Breast epithelium (tissue), 3 donors: ENCODE measurements at regions not wholly inside any gene's neighbourhood (a gene's known extent, or its start where the extent isn't known, plus 50 kb on each side); places are given as distances from the start of the nearest gene placed in this dataset.

Source experiments
- CTCF ChIP-seq, 3 donors: fragments of 450-650 bp; IDR thresholded peaks; one replicate each; pipeline ENCODE4 v1.5.1; 2016 to 2017; ENCODE audit warnings: antibody characterized with exemption in 3 of 3, mild to moderate bottlenecking in 3 of 3, moderate library complexity in 3 of 3
- POLR2A ChIP-seq: fragments of 450-650 bp; IDR thresholded peaks from one replicate; pipeline ENCODE4 v1.6.1; 2016; ENCODE audit warnings: antibody characterized with exemption, mild to moderate bottlenecking, moderate library complexity

GRCh38 chr9:106420511-106420944, 442.4 kb upstream of the ZNF462 start:
- TF ChIP-seq CTCF (IDR thresholded peaks at IDR 0.05) (no peak), POLR2A (no peak)
